ENCODE measurements at regions not wholly inside any gene's neighbourhood (a gene's known extent, or its start where the extent isn't known, plus 50 kb on each side); places are given as distances from the start of the nearest gene placed in this dataset.

- TF ChIP-seq BRF2 (IDR thresholded peaks at IDR 0.05; ENCODE audit: borderline replicate concordance, insufficient read depth, insufficient read length) = no peak
- TF ChIP-seq ZKSCAN8 (CRISPR knock-in tag; IDR thresholded peaks at IDR 0.05) = no peak
- no peak for TF ChIP-seq ZNF280A (IDR thresholded peaks at IDR 0.05; ENCODE audit: low read depth, partially characterized antibody)
- no peak for TF ChIP-seq RBM39 (optimal IDR thresholded peaks at IDR 0.05; ENCODE audit: low read depth, low read length)
- no peak for TF ChIP-seq NCOA1 (IDR thresholded peaks at IDR 0.05; ENCODE audit: low read depth)
- TF ChIP-seq GATAD2B (IDR thresholded peaks at IDR 0.05; ENCODE audit: borderline replicate concordance) = no peak
Observed at GRCh38 chr21:14678973-14679574, 133.0 kb upstream of the SAMSN1 start (continued).

- intact Hi-C loops (cut with micrococcal nuclease) (loop anchor here (5.0 kb wide), 4 partner anchors 75 to 145 kb away; no protein-coding TSS in a partner anchor), in situ Hi-C loops (cut with MboI) (loop anchor here (5.0 kb wide), 1 partner anchor 75 kb away; no protein-coding TSS in a partner anchor)
- Histone ChIP-seq H3K9me3 (replicated peaks; ENCODE audit: control insufficient read depth, insufficient read depth, low read depth, low read length) (0 out of 2 replicates have a peak, but pooled peaks cover 4% of the 10 kb centered on the region), H3K9ac (ENCODE audit: insufficient read depth in 1 of 2, low read depth in 2 of 2, low read length in 2 of 2) (peak overlapping the region; percentile 59 to 79; a peak in 3 of 4 replicates), H3K27ac (ENCODE audit: extremely low read depth, low read depth, low read length) (peak overlapping the region; percentile 86), H3K4me3 (0 out of 2 replicates have a peak overlapping the region, but pooled peaks have one; percentile 0), H3K36me3 (ENCODE audit: control insufficient read depth, insufficient read depth, low read length) (no peaks in the 10 kb centered on the region), H3K4me1 (replicated peaks in 1 of 2; ENCODE audit: control insufficient read depth in 2 of 2, insufficient read depth in 2 of 2, low read length in 2 of 2) (peaks cover 8 to 54% of the 10 kb centered on the region in 2 experiments), H4K20me1 (replicated peaks; ENCODE audit: control insufficient read depth, insufficient read depth, low read length) (no peaks in the 10 kb centered on the region), H3K27me3 (ENCODE audit: control insufficient read depth in 2 of 2, insufficient read depth in 2 of 2, low read length in 2 of 2) (no peaks in the 10 kb centered on the region), H3K4me2 (ENCODE audit: insufficient read depth, low read length) (peak overlapping the region; percentile 74), H3K9me1 (ENCODE audit: control insufficient read depth, insufficient read depth, low read length) (no peaks in the 10 kb centered on the region), H2AFZ (ENCODE audit: low read depth, low read length) (peak overlapping the region; percentile 91), H3K79me2 (ENCODE audit: control insufficient read depth, insufficient read depth, low read length) (no peaks in the 10 kb centered on the region)
- DNase-seq (ENCODE audit: extremely low read depth in 1 of 4, low spot score in 3 of 4) = peak in 3 of 4 experiments; percentile 17 to 83 (median 61)
- ChIA-PET POLR2A (interaction anchor here (0.6 to 1.4 kb wide), 7 partner anchors 10 to 621 kb away, joined by 3 to 5 read pairs (median 3); no protein-coding TSS in a partner anchor), CTCF (ENCODE audit: low intra/inter-chr PET ratio) (no interaction called here)
- 3% methylated on average over 9 of the region's 9 CpGs for WGBS (ENCODE audit: insufficient coverage, low coverage, missing lambda C conversion rate)
- ATAC-seq = peak; percentile 84
- no TSS peak for BruUV-seq (replicated peaks)
- FAIRE-seq = peak; percentile 44
- TF ChIP-seq MTA3 (IDR thresholded peaks at IDR 0.05; ENCODE audit: borderline replicate concordance) = no peak
- TF ChIP-seq TAF9B (IDR thresholded peaks at IDR 0.05; ENCODE audit: partially characterized antibody) = peak; percentile 39
- TF ChIP-seq MAFF (IDR thresholded peaks at IDR 0.05; ENCODE audit: low read length) = no peak
- TF ChIP-seq ZMIZ1 (IDR thresholded peaks at IDR 0.05; ENCODE audit: low read depth in 2 of 2, low read length in 2 of 2) = no peak
- no peak for TF ChIP-seq HCFC1 (IDR thresholded peaks at IDR 0.05; ENCODE audit: low read depth, low read length)
- no peak; the same call in 1 of the 2 replicates for TF ChIP-seq ETV1 (tag; conservative IDR thresholded peaks at IDR 0.05; ENCODE audit: low read depth)
Observed at GRCh38 chr21:14677639-14678179, 131.6 kb upstream of the SAMSN1 start.

Measured in K562 (cell line).